A673 (cell line): ENCODE measurements at regions not wholly inside any gene's neighbourhood (a gene's known extent, or its start where the extent isn't known, plus 50 kb on each side); places are given as distances from the start of the nearest gene placed in this dataset.

ENCODE experiments used
- EZH2 ChIP-seq: fragments of 200-600 bp; sonication (generic); IDR thresholded peaks from 2 replicates; pipeline ENCODE4 v1.6.1; 2017; ENCODE audit warnings: borderline replicate concordance, low read depth, mild to moderate bottlenecking, mixed read lengths, antibody characterized with exemption, low read length; ENCODE audit not compliant: poor library complexity, severe bottlenecking
- TF ChIP-seq, protein P1 (sequence below): fragments of 300-800, 200-600 bp; sonication (generic); conservative IDR thresholded peaks from 2 replicates; pipeline ENCODE4 v1.5.1; 2017; ENCODE audit warnings: low read depth, mild to moderate bottlenecking, antibody characterized with exemption, low read length, moderate library complexity, mixed read lengths

DNA sequence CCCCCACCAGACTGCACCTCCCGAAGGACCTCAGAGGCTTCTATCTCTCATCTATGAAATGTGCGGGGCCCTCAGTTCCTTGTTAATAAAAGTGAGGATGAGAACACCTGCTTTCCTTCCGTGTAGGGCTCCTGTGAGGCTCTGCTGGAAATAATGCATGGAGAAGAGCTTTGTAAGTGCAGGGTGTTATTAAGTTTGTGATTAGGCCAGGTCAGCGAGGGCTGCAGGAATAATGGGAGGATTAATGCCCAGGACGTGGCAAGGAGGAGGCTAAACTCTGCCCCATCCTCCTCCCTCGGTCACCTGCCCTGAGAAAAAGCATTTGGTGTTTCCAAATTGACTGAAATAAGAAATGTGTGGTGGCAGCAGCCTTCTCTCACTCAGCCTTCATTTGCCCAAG is 83.5 kb upstream of the HSPA9 start:
- TF ChIP-seq, protein P1, sequence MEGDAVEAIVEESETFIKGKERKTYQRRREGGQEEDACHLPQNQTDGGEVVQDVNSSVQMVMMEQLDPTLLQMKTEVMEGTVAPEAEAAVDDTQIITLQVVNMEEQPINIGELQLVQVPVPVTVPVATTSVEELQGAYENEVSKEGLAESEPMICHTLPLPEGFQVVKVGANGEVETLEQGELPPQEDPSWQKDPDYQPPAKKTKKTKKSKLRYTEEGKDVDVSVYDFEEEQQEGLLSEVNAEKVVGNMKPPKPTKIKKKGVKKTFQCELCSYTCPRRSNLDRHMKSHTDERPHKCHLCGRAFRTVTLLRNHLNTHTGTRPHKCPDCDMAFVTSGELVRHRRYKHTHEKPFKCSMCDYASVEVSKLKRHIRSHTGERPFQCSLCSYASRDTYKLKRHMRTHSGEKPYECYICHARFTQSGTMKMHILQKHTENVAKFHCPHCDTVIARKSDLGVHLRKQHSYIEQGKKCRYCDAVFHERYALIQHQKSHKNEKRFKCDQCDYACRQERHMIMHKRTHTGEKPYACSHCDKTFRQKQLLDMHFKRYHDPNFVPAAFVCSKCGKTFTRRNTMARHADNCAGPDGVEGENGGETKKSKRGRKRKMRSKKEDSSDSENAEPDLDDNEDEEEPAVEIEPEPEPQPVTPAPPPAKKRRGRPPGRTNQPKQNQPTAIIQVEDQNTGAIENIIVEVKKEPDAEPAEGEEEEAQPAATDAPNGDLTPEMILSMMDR = no peak
- no peak for TF ChIP-seq EZH2
